SK-N-SH (cell line): ENCODE measurements at regions not wholly inside any gene's neighbourhood (a gene's known extent, or its start where the extent isn't known, plus 50 kb on each side); places are given as distances from the start of the nearest gene placed in this dataset.

Experiments
- EP300 ChIP-seq, 2 experiments: IDR thresholded peaks; 2 replicates each; pipeline versions ENCODE4 v1.4.0 to v1.6.1; 2012; ENCODE audit warnings: borderline replicate concordance in 1 of 2, low read depth in 1 of 2, low read length in 1 of 2
- EZH2phosphoT487 ChIP-seq: fragments of 200-600 bp; sonication (generic); IDR thresholded peaks from 2 replicates; pipeline ENCODE4 v1.6.1; 2017; ENCODE audit warnings: low read depth, mixed run types, mild to moderate bottlenecking, antibody characterized with exemption, moderate library complexity, borderline replicate concordance
- GATA2 ChIP-seq: sonication (generic); formaldehyde crosslinking; IDR thresholded peaks from 2 replicates; pipeline ENCODE4 v1.5.0; 2020; ENCODE audit warnings: mild to moderate bottlenecking, missing genetic modification reagents
- JUND ChIP-seq: IDR thresholded peaks from 2 replicates; pipeline ENCODE4 v1.4.0; 2012
- NFIC ChIP-seq: IDR thresholded peaks from 2 replicates; pipeline ENCODE4 v1.4.0; 2012; ENCODE audit warnings: borderline replicate concordance
- POLR2AphosphoS5 ChIP-seq: IDR thresholded peaks from 2 replicates; pipeline ENCODE4 v1.6.1; 2012; ENCODE audit warnings: low read depth, low read length
- RAD21 ChIP-seq: IDR thresholded peaks from 2 replicates; pipeline ENCODE4 v1.6.1; 2012; ENCODE audit warnings: mild to moderate bottlenecking, low read length
- RCOR1 ChIP-seq: fragments of 150-350 bp; IDR thresholded peaks from 2 replicates; pipeline ENCODE4 v1.6.1; 2017; ENCODE audit warnings: antibody characterized with exemption, low read length
- REST ChIP-seq: IDR thresholded peaks from 2 replicates; pipeline ENCODE4 v1.6.1; 2012; ENCODE audit warnings: mild to moderate bottlenecking, low read depth, low read length, moderate library complexity
- RFX5 ChIP-seq: IDR thresholded peaks from 2 replicates; pipeline ENCODE4 v1.6.1; 2012; ENCODE audit warnings: mild to moderate bottlenecking, improper control_type of control experiment, low read length
- USF1 ChIP-seq: IDR thresholded peaks from 2 replicates; pipeline ENCODE4 v1.4.0; 2012; ENCODE audit warnings: low read depth, borderline replicate concordance
- TF ChIP-seq, protein P1 (sequence below): fragments of 200-600 bp; sonication (generic); IDR thresholded peaks from 2 replicates; pipeline ENCODE4 v1.6.1; 2017; ENCODE audit warnings: antibody characterized with exemption, mild to moderate bottlenecking, moderate library complexity
- TF ChIP-seq, protein P2 (sequence below): fragments of 150-350 bp; IDR thresholded peaks from 2 replicates; pipeline ENCODE4 v1.6.1; 2016; ENCODE audit warnings: mild to moderate bottlenecking, low read depth, low read length

- TF ChIP-seq NFIC: no peak
- TF ChIP-seq, protein P1, sequence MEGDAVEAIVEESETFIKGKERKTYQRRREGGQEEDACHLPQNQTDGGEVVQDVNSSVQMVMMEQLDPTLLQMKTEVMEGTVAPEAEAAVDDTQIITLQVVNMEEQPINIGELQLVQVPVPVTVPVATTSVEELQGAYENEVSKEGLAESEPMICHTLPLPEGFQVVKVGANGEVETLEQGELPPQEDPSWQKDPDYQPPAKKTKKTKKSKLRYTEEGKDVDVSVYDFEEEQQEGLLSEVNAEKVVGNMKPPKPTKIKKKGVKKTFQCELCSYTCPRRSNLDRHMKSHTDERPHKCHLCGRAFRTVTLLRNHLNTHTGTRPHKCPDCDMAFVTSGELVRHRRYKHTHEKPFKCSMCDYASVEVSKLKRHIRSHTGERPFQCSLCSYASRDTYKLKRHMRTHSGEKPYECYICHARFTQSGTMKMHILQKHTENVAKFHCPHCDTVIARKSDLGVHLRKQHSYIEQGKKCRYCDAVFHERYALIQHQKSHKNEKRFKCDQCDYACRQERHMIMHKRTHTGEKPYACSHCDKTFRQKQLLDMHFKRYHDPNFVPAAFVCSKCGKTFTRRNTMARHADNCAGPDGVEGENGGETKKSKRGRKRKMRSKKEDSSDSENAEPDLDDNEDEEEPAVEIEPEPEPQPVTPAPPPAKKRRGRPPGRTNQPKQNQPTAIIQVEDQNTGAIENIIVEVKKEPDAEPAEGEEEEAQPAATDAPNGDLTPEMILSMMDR: no peak
- TF ChIP-seq EP300 (IDR thresholded peaks at IDR 0.05; ENCODE audit: borderline replicate concordance in 1 of 2, low read depth in 1 of 2, low read length in 1 of 2): no peak
- no peak for TF ChIP-seq POLR2AphosphoS5
- TF ChIP-seq RFX5: no peak
- no peak for TF ChIP-seq RAD21
- TF ChIP-seq EZH2phosphoT487: no peak
- TF ChIP-seq RCOR1: no peak
- TF ChIP-seq, protein P2, sequence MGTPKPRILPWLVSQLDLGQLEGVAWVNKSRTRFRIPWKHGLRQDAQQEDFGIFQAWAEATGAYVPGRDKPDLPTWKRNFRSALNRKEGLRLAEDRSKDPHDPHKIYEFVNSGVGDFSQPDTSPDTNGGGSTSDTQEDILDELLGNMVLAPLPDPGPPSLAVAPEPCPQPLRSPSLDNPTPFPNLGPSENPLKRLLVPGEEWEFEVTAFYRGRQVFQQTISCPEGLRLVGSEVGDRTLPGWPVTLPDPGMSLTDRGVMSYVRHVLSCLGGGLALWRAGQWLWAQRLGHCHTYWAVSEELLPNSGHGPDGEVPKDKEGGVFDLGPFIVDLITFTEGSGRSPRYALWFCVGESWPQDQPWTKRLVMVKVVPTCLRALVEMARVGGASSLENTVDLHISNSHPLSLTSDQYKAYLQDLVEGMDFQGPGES: no peak
- TF ChIP-seq JUND: no peak
- TF ChIP-seq USF1: no peak
- no peak for TF ChIP-seq GATA2 (CRISPR knock-in tag)
- no peak for TF ChIP-seq REST
Observed at GRCh38 chr7:119472408-119473038, 800.5 kb upstream of the KCND2 start.
